Mesendoderm (in vitro differentiated cells): ENCODE measurements at regions not wholly inside any gene's neighbourhood (a gene's known extent, or its start where the extent isn't known, plus 50 kb on each side); places are given as distances from the start of the nearest gene placed in this dataset.

Experiments
- DNase-seq: peaks from one replicate; pipeline ENCODE4 v3.0.0; 2013
- H2AK5ac ChIP-seq: 2 replicates; pipeline ENCODE4 v1.6.1; 2013; ENCODE audit warnings: low read length, inconsistent platforms
- H2BK120ac ChIP-seq: 2 replicates; pipeline ENCODE4 v1.6.1; 2013; ENCODE audit warnings: low read depth, mild to moderate bottlenecking, low read length, moderate library complexity, mixed read lengths
- H2BK15ac ChIP-seq: replicated peaks from 2 replicates; pipeline ENCODE4 v1.6.1; 2013; ENCODE audit warnings: low read depth, mild to moderate bottlenecking, moderate library complexity
- H2BK5ac ChIP-seq: 2 replicates; pipeline ENCODE4 v1.6.1; 2013; ENCODE audit warnings: low read length, inconsistent platforms
- H3K18ac ChIP-seq: 2 replicates; pipeline ENCODE4 v1.6.1; 2013; ENCODE audit warnings: mild to moderate bottlenecking, low read length, mixed read lengths
- H3K23ac ChIP-seq: one replicate; pipeline ENCODE4 v1.6.1; 2013; ENCODE audit warnings: low read length
- H3K27ac ChIP-seq: 2 replicates; pipeline ENCODE4 v1.5.1; 2013; ENCODE audit warnings: low read depth, mild to moderate bottlenecking, inconsistent platforms, low read length, moderate library complexity
- H3K27me3 ChIP-seq: 2 replicates; pipeline ENCODE4 v1.6.1; 2013; ENCODE audit warnings: low read length, control low read depth, mild to moderate bottlenecking, inconsistent platforms; ENCODE audit not compliant: insufficient read depth, poor library complexity
- H3K36me3 ChIP-seq: 2 replicates; pipeline ENCODE4 v1.6.1; 2013; ENCODE audit warnings: low read length, inconsistent platforms; ENCODE audit not compliant: control insufficient read depth, insufficient read depth
- H3K4ac ChIP-seq: one replicate; pipeline ENCODE4 v1.6.1; 2013; ENCODE audit warnings: low read depth, mild to moderate bottlenecking, low read length, moderate library complexity
- H3K4me1 ChIP-seq: 2 replicates; pipeline ENCODE4 v1.6.1; 2013; ENCODE audit warnings: low read depth, low read length, inconsistent platforms; ENCODE audit not compliant: control insufficient read depth
- H3K4me2 ChIP-seq: 2 replicates; pipeline ENCODE4 v1.6.1; 2013; ENCODE audit warnings: low read length
- H3K4me3 ChIP-seq: 2 replicates; pipeline ENCODE4 v1.5.1; 2013; ENCODE audit warnings: mild to moderate bottlenecking, low read length
- H3K56ac ChIP-seq: one replicate; pipeline ENCODE4 v1.6.1; 2013; ENCODE audit warnings: low read length
- H3K79me1 ChIP-seq: 2 replicates; pipeline ENCODE4 v1.6.1; 2013; ENCODE audit warnings: low read length, inconsistent platforms
- H3K79me2 ChIP-seq: 2 replicates; pipeline ENCODE4 v1.6.1; 2013; ENCODE audit warnings: mild to moderate bottlenecking, low read length; ENCODE audit not compliant: control insufficient read depth, insufficient read depth
- H3K9ac ChIP-seq: 2 replicates; pipeline ENCODE4 v1.6.1; 2013; ENCODE audit warnings: low read length, inconsistent platforms
- H4K5ac ChIP-seq: one replicate; pipeline ENCODE4 v1.6.1; 2013; ENCODE audit warnings: low read length
- H4K8ac ChIP-seq: one replicate; pipeline ENCODE4 v1.6.1; 2013; ENCODE audit warnings: low read depth, mild to moderate bottlenecking, control low read depth, low read length, moderate library complexity
- WGBS: extraction: QIAGEN DNeasy Blood & Tissue Kit; methylation state at CpG from one replicate; pipeline ENCODE4 v1.1.7; 2013; ENCODE audit warnings: low lambda C conversion rate, missing lambda C conversion rate; ENCODE audit not compliant: insufficient coverage; ENCODE audit errors: extremely low coverage; 5-methylcytosine and 5-hydroxymethylcytosine counted together

- no peak for DNase-seq
- H3K9ac ChIP-seq = no peak overlapping the region
- no peak overlapping the region for H3K56ac ChIP-seq
- H3K4me2 ChIP-seq = no peak overlapping the region
- H3K4me1 ChIP-seq = no peaks in the 10 kb centered on the region
- no peak overlapping the region for H3K27ac ChIP-seq
- H4K8ac ChIP-seq = no peak overlapping the region
- no peak overlapping the region for H4K5ac ChIP-seq
- no peak overlapping the region for H3K23ac ChIP-seq
- no peak overlapping the region for H2BK120ac ChIP-seq
- H3K18ac ChIP-seq = no peak overlapping the region
- no peak overlapping the region for H2BK15ac ChIP-seq
- H3K79me2 ChIP-seq = no peaks in the 10 kb centered on the region
- WGBS = no CpG with 5 or more reads among the region's 1 CpG
- no peaks in the 10 kb centered on the region for H3K79me1 ChIP-seq
- no peak overlapping the region for H3K4ac ChIP-seq
- H2AK5ac ChIP-seq = no peak overlapping the region
- no peaks in the 10 kb centered on the region for H3K36me3 ChIP-seq
- no peak overlapping the region for H3K4me3 ChIP-seq
- H3K27me3 ChIP-seq = no peaks in the 10 kb centered on the region
- no peak overlapping the region for H2BK5ac ChIP-seq
Measured at GRCh38 chr1:118736322-118736721, 251.8 kb downstream of the TBX15 start.

GRCh38 chr1:118717893-118718292 lies 270.2 kb downstream of the TBX15 start:
- H3K4ac ChIP-seq = no peak overlapping the region
- no peaks in the 10 kb centered on the region for H3K79me2 ChIP-seq
- H3K27me3 ChIP-seq = no peaks in the 10 kb centered on the region
- H3K36me3 ChIP-seq = no peaks in the 10 kb centered on the region
- no peak overlapping the region for H2AK5ac ChIP-seq
- no peak overlapping the region for H3K4me2 ChIP-seq
- H2BK15ac ChIP-seq = no peak overlapping the region
- no peak overlapping the region for H3K4me3 ChIP-seq
- peak; percentile 11 for DNase-seq
- no peak overlapping the region for H3K18ac ChIP-seq
- no peak overlapping the region for H3K27ac ChIP-seq
- H3K79me1 ChIP-seq = no peaks in the 10 kb centered on the region
- H2BK120ac ChIP-seq = no peak overlapping the region
- no peak overlapping the region for H4K8ac ChIP-seq
- no peaks in the 10 kb centered on the region for H3K4me1 ChIP-seq
- no peak overlapping the region for H3K56ac ChIP-seq
- no peak overlapping the region for H3K9ac ChIP-seq
- H3K23ac ChIP-seq = no peak overlapping the region
- H2BK5ac ChIP-seq = no peak overlapping the region
- H4K5ac ChIP-seq = no peak overlapping the region
- WGBS = no CpG with 5 or more reads among the region's 3 CpGs

- Histone ChIP-seq H3K79me1 (no peaks in the 10 kb centered on the region), H3K4me1 (no peaks in the 10 kb centered on the region), H3K18ac (no peak overlapping the region), H3K4me2 (no peak overlapping the region), H4K8ac (no peak overlapping the region), H2BK120ac (no peak overlapping the region), H2BK5ac (no peak overlapping the region), H2AK5ac (no peak overlapping the region), H3K27ac (no peak overlapping the region), H4K5ac (no peak overlapping the region), H3K4me3 (no peak overlapping the region), H3K23ac (no peak overlapping the region), H3K9ac (no peak overlapping the region), H3K4ac (no peak overlapping the region), H3K56ac (no peak overlapping the region), H3K36me3 (no peaks in the 10 kb centered on the region), H3K79me2 (no peaks in the 10 kb centered on the region), H2BK15ac (no peak overlapping the region), H3K27me3 (no peaks in the 10 kb centered on the region)
- WGBS = no CpG with 5 or more reads among the region's 1 CpG
- peak; percentile 17 for DNase-seq
Measured at GRCh38 chr1:118716775-118717174, 271.4 kb downstream of the TBX15 start.

GRCh38 chr1:118711356-118711755 lies 276.8 kb downstream of the TBX15 start:
- H3K79me2 ChIP-seq = no peaks in the 10 kb centered on the region
- no peaks in the 10 kb centered on the region for H3K79me1 ChIP-seq
- H3K18ac ChIP-seq = no peak overlapping the region
- no peaks in the 10 kb centered on the region for H3K36me3 ChIP-seq
- H3K27me3 ChIP-seq = no peaks in the 10 kb centered on the region
- H3K4me3 ChIP-seq = no peak overlapping the region
- no peak overlapping the region for H3K4ac ChIP-seq
- no peak overlapping the region for H2BK15ac ChIP-seq
- no peak overlapping the region for H3K56ac ChIP-seq
- H3K23ac ChIP-seq = no peak overlapping the region
- DNase-seq = peak; percentile 34
- no peak overlapping the region for H2AK5ac ChIP-seq
- no peak overlapping the region for H2BK120ac ChIP-seq
- no peak overlapping the region for H3K4me2 ChIP-seq
- no peak overlapping the region for H4K5ac ChIP-seq
- H3K27ac ChIP-seq = no peak overlapping the region
- no peak overlapping the region for H3K9ac ChIP-seq
- no peak overlapping the region for H2BK5ac ChIP-seq
- no peak overlapping the region for H4K8ac ChIP-seq
- H3K4me1 ChIP-seq = no peaks in the 10 kb centered on the region
- WGBS = no CpG with 5 or more reads among the region's 2 CpGs

GRCh38 chr1:118698911-118699310 lies 289.2 kb downstream of the TBX15 start:
- H2BK5ac ChIP-seq = no peak overlapping the region
- H3K4me3 ChIP-seq = no peak overlapping the region
- no peak overlapping the region for H2BK120ac ChIP-seq
- H3K27ac ChIP-seq = no peak overlapping the region
- no peak for DNase-seq
- no peak overlapping the region for H4K5ac ChIP-seq
- H3K79me1 ChIP-seq = no peaks in the 10 kb centered on the region
- H3K27me3 ChIP-seq = no peaks in the 10 kb centered on the region
- no peak overlapping the region for H4K8ac ChIP-seq
- H2BK15ac ChIP-seq = no peak overlapping the region
- H3K79me2 ChIP-seq = no peaks in the 10 kb centered on the region
- H3K4me1 ChIP-seq = no peaks in the 10 kb centered on the region
- H2AK5ac ChIP-seq = no peak overlapping the region
- no peak overlapping the region for H3K18ac ChIP-seq
- H3K9ac ChIP-seq = no peak overlapping the region
- no CpG with 5 or more reads among the region's 2 CpGs for WGBS
- no peaks in the 10 kb centered on the region for H3K36me3 ChIP-seq
- H3K4me2 ChIP-seq = no peak overlapping the region
- no peak overlapping the region for H3K4ac ChIP-seq
- H3K56ac ChIP-seq = no peak overlapping the region
- H3K23ac ChIP-seq = no peak overlapping the region

GRCh38 chr1:118692143-118692542 lies 296.0 kb downstream of the TBX15 start:
- WGBS = no CpG with 5 or more reads among the region's 1 CpG
- Histone ChIP-seq H3K9ac (no peak overlapping the region), H2BK5ac (no peak overlapping the region), H3K4me3 (no peak overlapping the region), H3K56ac (no peak overlapping the region), H3K36me3 (no peaks in the 10 kb centered on the region), H3K4ac (no peak overlapping the region), H4K8ac (no peak overlapping the region), H4K5ac (no peak overlapping the region), H3K79me2 (no peaks in the 10 kb centered on the region), H2BK15ac (no peak overlapping the region), H2BK120ac (no peak overlapping the region), H3K27me3 (no peaks in the 10 kb centered on the region), H3K23ac (no peak overlapping the region), H3K4me1 (no peaks in the 10 kb centered on the region), H3K18ac (no peak overlapping the region), H3K79me1 (no peaks in the 10 kb centered on the region), H3K27ac (no peak overlapping the region), H3K4me2 (no peak overlapping the region), H2AK5ac (no peak overlapping the region)
- DNase-seq = no peak
